B cell (primary cell): ENCODE measurements at regions not wholly inside any gene's neighbourhood (a gene's known extent, or its start where the extent isn't known, plus 50 kb on each side); places are given as distances from the start of the nearest gene placed in this dataset.

Experiments used
- ATAC-seq: fragments of 200-7000 bp; cut with Tn5 transposase; one replicate; pipeline ENCODE4 v1.10.0; 2021; ENCODE audit warnings: low read depth, mild to moderate bottlenecking, moderate number of reproducible peaks, moderate library complexity
- CTCF ChIA-PET: fragments of 350-600 bp; sonication (Branson Sonifier 250); formaldehyde crosslinking; loops from one replicate; lab custom pipeline; 2021; ENCODE audit warnings: antibody characterized with exemption, inconsistent platforms; lab: Charles Lee
- POLR2A ChIA-PET: fragments of 350-600 bp; sonication (Branson Sonifier 250); formaldehyde crosslinking; loops from one replicate; lab custom pipeline; 2021; ENCODE audit warnings: antibody characterized with exemption; lab: Charles Lee
- DNase-seq: peaks from one replicate; pipeline ENCODE4 v3.0.0; 2013
- H2AFZ ChIP-seq: 2 replicates; pipeline ENCODE4 v1.6.1; 2012; ENCODE audit warnings: mild to moderate bottlenecking, low read depth, low read length; ENCODE audit not compliant: insufficient read depth, poor library complexity, severe bottlenecking
- H3K27ac ChIP-seq, 2 donors: 1 replicate in 1 of 2; 2 replicates in 1 of 2; pipeline ENCODE4 v1.5.1; 2012 to 2013; ENCODE audit warnings: low read length in 2 of 2, mild to moderate bottlenecking in 2 of 2, moderate library complexity in 1 of 2
- H3K27me3 ChIP-seq, 4 experiments: fragments of 200-600 bp in 1 of 4; sonication (generic) in 1 of 4; replicated peaks in 1 of 4; 1 replicate in 2 of 4; 2 replicates in 2 of 4; pipeline versions ENCODE4 v1.6.1 to v1.7.0; 2013 to 2016; ENCODE audit warnings: low read length in 3 of 4, mild to moderate bottlenecking in 2 of 4, mixed read lengths in 1 of 4, moderate library complexity in 1 of 4; ENCODE audit not compliant: insufficient read depth in 4 of 4, control insufficient read depth in 3 of 4; ENCODE audit errors: control extremely low read depth in 1 of 4
- H3K36me3 ChIP-seq, 2 experiments: replicated peaks in 1 of 2; 1 replicate in 1 of 2; 2 replicates in 1 of 2; pipeline versions ENCODE4 v1.6.1 to v1.7.1; 2013; ENCODE audit warnings: low read length in 1 of 2; ENCODE audit not compliant: insufficient read depth in 2 of 2, control insufficient read depth in 1 of 2; ENCODE audit errors: control extremely low read depth in 1 of 2, extremely low read depth in 1 of 2
- H3K4me1 ChIP-seq, 2 donors: fragments of 200-600 bp in 1 of 2; sonication (generic) in 1 of 2; 1 replicate in 1 of 2; 2 replicates in 1 of 2; pipeline versions ENCODE4 v1.5.1 to v1.6.1; 2013 to 2017; ENCODE audit warnings: low read length in 2 of 2; ENCODE audit not compliant: control insufficient read depth in 2 of 2, insufficient read depth in 2 of 2
- H3K4me2 ChIP-seq: replicated peaks from 2 replicates; pipeline ENCODE3; 2012; ENCODE audit warnings: mild to moderate bottlenecking, low read depth, low read length; ENCODE audit not compliant: poor library complexity, severe bottlenecking
- H3K4me3 ChIP-seq, 5 experiments: fragments of 200-600 bp in 1 of 5; sonication (generic) in 1 of 5; 1 replicate in 3 of 5; 2 replicates in 2 of 5; pipeline versions ENCODE4 v1.5.1 to v1.7.0; 2011 to 2016; ENCODE audit warnings: low read length in 4 of 5, mild to moderate bottlenecking in 4 of 5, low read depth in 2 of 5, control low read depth in 1 of 5, moderate library complexity in 1 of 5; ENCODE audit not compliant: insufficient read depth in 1 of 5; ENCODE audit errors: control extremely low read depth in 1 of 5, extremely low read depth in 1 of 5
- H3K79me2 ChIP-seq: fragments of 200-600 bp; sonication (generic); one replicate; pipeline ENCODE4 v1.6.0; 2016; ENCODE audit warnings: low read length; ENCODE audit not compliant: control insufficient read depth, insufficient read depth
- H3K9ac ChIP-seq: fragments of 200-600 bp; sonication (generic); 2 replicates; pipeline ENCODE4 v1.6.1; 2017; ENCODE audit warnings: mild to moderate bottlenecking, low read length, moderate library complexity
- H3K9me3 ChIP-seq, 3 donors: one replicate each; pipeline versions ENCODE4 v1.6.1 to v1.7.1; 2013; ENCODE audit warnings: low read length in 2 of 3; ENCODE audit not compliant: control insufficient read depth in 2 of 3, insufficient read depth in 1 of 3; ENCODE audit errors: control extremely low read depth in 1 of 3
- H4K20me1 ChIP-seq: 2 replicates; pipeline ENCODE4 v1.6.0; 2012; ENCODE audit warnings: mild to moderate bottlenecking, low read length; ENCODE audit not compliant: insufficient read depth, control insufficient read depth, poor library complexity, severe bottlenecking
- H3K27ac Mint-ChIP-seq: one replicate; pipeline ENCODE4 v1.8.0; 2021; ENCODE audit warnings: mixed read lengths
- H3K27me3 Mint-ChIP-seq: one replicate; pipeline ENCODE4 v1.8.0; 2021; ENCODE audit warnings: mixed read lengths
- H3K4me1 Mint-ChIP-seq: one replicate; pipeline ENCODE4 v1.8.0; 2021; ENCODE audit warnings: mixed read lengths
- H3K4me3 Mint-ChIP-seq: one replicate; pipeline ENCODE4 v1.8.0; 2021; ENCODE audit warnings: mixed read lengths
- H3K9me3 Mint-ChIP-seq: one replicate; pipeline ENCODE4 v1.8.0; 2022; ENCODE audit warnings: mixed read lengths; ENCODE audit not compliant: insufficient read depth
- EZH2 ChIP-seq: IDR thresholded peaks from 2 replicates; pipeline ENCODE4 v1.6.1; 2012; ENCODE audit warnings: borderline replicate concordance, low read depth, mild to moderate bottlenecking, moderate library complexity, low read length; ENCODE audit not compliant: insufficient read depth, poor library complexity, severe bottlenecking
- WGBS: methylation state at CpG from one replicate; pipeline ENCODE4 v1.1.5; 2013; ENCODE audit warnings: missing lambda C conversion rate; ENCODE audit not compliant: insufficient coverage; 5-methylcytosine and 5-hydroxymethylcytosine counted together
- intact Hi-C: fragments of 100-400 bp; cut with micrococcal nuclease; formaldehyde crosslinking; loops from one replicate; pipeline ENCODE4 v1.10.0; 2022
- TF ChIP-seq, protein P1 (sequence below): fragments of 200-600 bp; IDR thresholded peaks from one replicate; pipeline ENCODE4 v1.8.0; 2022; ENCODE audit warnings: antibody characterized with exemption, mild to moderate bottlenecking

DNA sequence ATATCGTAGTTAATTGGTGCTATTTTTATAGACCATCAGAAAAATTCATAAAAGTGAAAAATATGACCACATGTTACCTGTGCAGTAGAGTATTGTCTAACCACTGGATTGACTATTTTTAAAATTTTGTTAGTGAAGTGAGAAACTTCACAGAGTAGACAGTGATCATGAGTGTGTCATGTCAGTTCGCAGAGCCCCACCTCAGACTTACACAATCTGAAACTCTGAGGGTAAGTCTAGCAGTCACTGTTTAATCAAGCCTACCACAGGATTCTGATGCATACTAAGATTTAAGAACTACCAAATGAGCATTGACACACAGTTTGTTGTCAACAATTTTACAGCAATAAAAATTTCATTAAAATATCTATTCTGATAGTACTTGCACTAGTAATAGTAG is 552.9 kb upstream of the SUCLG2 start:
- H3K9ac ChIP-seq: no peak overlapping the region
- H3K27me3 ChIP-seq: no peaks in the 10 kb centered on the region
- H3K27ac Mint-ChIP-seq: no peak overlapping the region
- H3K4me1 Mint-ChIP-seq: no peaks in the 10 kb centered on the region
- ATAC-seq (no peak), DNase-seq (no peak)
- H3K4me1 ChIP-seq: no peaks in the 10 kb centered on the region
- H3K9me3 ChIP-seq: no peaks in the 10 kb centered on the region
- ChIA-PET CTCF (no interaction called here), POLR2A (no interaction called here)
- H4K20me1 ChIP-seq: no peaks in the 10 kb centered on the region
- H2AFZ ChIP-seq: no peak overlapping the region
- H3K79me2 ChIP-seq: no peaks in the 10 kb centered on the region
- H3K27me3 Mint-ChIP-seq: peaks cover 3% of the 10 kb centered on the region
- H3K4me2 ChIP-seq: no peak overlapping the region
- no peaks in the 10 kb centered on the region for H3K36me3 ChIP-seq
- no CpG with 5 or more reads among the region's 2 CpGs for WGBS
- no peak for TF ChIP-seq EZH2
- TF ChIP-seq, protein P1, sequence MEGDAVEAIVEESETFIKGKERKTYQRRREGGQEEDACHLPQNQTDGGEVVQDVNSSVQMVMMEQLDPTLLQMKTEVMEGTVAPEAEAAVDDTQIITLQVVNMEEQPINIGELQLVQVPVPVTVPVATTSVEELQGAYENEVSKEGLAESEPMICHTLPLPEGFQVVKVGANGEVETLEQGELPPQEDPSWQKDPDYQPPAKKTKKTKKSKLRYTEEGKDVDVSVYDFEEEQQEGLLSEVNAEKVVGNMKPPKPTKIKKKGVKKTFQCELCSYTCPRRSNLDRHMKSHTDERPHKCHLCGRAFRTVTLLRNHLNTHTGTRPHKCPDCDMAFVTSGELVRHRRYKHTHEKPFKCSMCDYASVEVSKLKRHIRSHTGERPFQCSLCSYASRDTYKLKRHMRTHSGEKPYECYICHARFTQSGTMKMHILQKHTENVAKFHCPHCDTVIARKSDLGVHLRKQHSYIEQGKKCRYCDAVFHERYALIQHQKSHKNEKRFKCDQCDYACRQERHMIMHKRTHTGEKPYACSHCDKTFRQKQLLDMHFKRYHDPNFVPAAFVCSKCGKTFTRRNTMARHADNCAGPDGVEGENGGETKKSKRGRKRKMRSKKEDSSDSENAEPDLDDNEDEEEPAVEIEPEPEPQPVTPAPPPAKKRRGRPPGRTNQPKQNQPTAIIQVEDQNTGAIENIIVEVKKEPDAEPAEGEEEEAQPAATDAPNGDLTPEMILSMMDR: no peak
- no peak overlapping the region for H3K4me3 Mint-ChIP-seq
- H3K4me3 ChIP-seq: no peak overlapping the region
- H3K9me3 Mint-ChIP-seq: peaks cover 8% of the 10 kb centered on the region
- intact Hi-C loops: no loop called here
- no peak overlapping the region for H3K27ac ChIP-seq

DNA sequence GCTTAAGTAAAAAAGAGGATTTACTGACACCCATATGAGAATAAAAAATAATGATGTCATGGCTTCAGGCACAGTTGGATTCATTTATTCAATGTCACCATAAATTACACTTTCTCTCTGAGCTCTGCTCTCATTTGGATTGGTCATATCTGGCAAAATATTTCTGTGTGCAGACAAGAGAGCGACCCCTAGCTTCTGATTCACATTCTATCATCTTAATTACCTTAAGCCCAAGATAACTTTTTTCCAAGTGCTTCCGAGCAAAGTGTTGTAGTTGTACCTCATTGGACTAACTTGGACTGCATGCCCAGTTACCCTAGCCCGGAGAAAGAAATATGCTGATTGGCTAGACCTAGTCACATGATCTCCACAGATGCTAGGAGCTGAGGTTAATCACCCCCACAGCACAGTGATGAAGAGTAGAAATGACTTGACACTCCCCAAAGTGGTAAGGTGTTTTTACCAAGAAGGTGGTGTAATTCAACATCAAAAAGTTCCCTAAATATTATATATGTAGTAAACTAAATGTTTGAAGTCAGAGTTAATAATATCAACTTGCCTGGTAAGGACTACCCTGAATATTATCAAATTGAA is 552.2 kb upstream of the SUCLG2 start:
- no peak overlapping the region for H3K27ac ChIP-seq
- H3K4me1 Mint-ChIP-seq: no peaks in the 10 kb centered on the region
- no peak overlapping the region for H3K4me2 ChIP-seq
- H3K9ac ChIP-seq: no peak overlapping the region
- H4K20me1 ChIP-seq: no peaks in the 10 kb centered on the region
- no peaks in the 10 kb centered on the region for H3K9me3 ChIP-seq
- no peaks in the 10 kb centered on the region for H3K4me1 ChIP-seq
- H3K79me2 ChIP-seq: no peaks in the 10 kb centered on the region
- H2AFZ ChIP-seq: no peak overlapping the region
- POLR2A ChIA-PET: no interaction called here
- 78% methylated on average over 2 of the region's 3 CpGs for WGBS
- ATAC-seq (no peak), DNase-seq (no peak)
- CTCF ChIA-PET: no interaction called here
- intact Hi-C loops: no loop called here
- no peak overlapping the region for H3K27ac Mint-ChIP-seq
- peaks cover 3% of the 10 kb centered on the region for H3K27me3 Mint-ChIP-seq
- H3K9me3 Mint-ChIP-seq: peaks cover 8% of the 10 kb centered on the region
- H3K27me3 ChIP-seq: no peaks in the 10 kb centered on the region
- TF ChIP-seq EZH2: no peak
- TF ChIP-seq, protein P1: no peak
- H3K36me3 ChIP-seq: no peaks in the 10 kb centered on the region
- no peak overlapping the region for H3K4me3 ChIP-seq
- H3K4me3 Mint-ChIP-seq: no peak overlapping the region
